Psoas muscle (tissue), 7 donors: ENCODE measurements at regions not wholly inside any gene's neighbourhood (a gene's known extent, or its start where the extent isn't known, plus 50 kb on each side); places are given as distances from the start of the nearest gene placed in this dataset.

ENCODE experiments used
- ATAC-seq, 4 donors: fragments of 200-7000 bp; cut with Tn5 transposase; one replicate each; pipeline ENCODE4 v1.9.1; 2020; ENCODE audit warnings: moderate library complexity in 3 of 4, mild to moderate bottlenecking in 2 of 4
- DNase-seq, 2 donors: peaks; one replicate each; pipeline ENCODE4 v3.0.0-alpha.2; 2020
- H3K27ac ChIP-seq: fragments of 200-600 bp; one replicate; pipeline ENCODE4 v1.8.0; 2022
- H3K27me3 ChIP-seq, 3 donors: fragments of 200-600 bp in 1 of 3; one replicate each; pipeline versions ENCODE4 v1.6.1 to v1.8.0; 2013 to 2022; ENCODE audit warnings: low read length in 2 of 3, mild to moderate bottlenecking in 2 of 3, moderate library complexity in 1 of 3; ENCODE audit not compliant: insufficient read depth in 3 of 3
- H3K36me3 ChIP-seq, 2 donors: fragments of 200-600 bp in 1 of 2; one replicate each; pipeline versions ENCODE4 v1.6.1 to v1.8.0; 2013 to 2022; ENCODE audit warnings: low read depth in 1 of 2, mild to moderate bottlenecking in 1 of 2, moderate library complexity in 1 of 2; ENCODE audit not compliant: insufficient read depth in 1 of 2
- H3K4me1 ChIP-seq: fragments of 200-600 bp; one replicate; pipeline ENCODE4 v1.8.0; 2022
- H3K4me3 ChIP-seq: fragments of 200-600 bp; one replicate; pipeline ENCODE4 v1.8.0; 2022; ENCODE audit warnings: mild to moderate bottlenecking
- H3K9me3 ChIP-seq: fragments of 200-600 bp; one replicate; pipeline ENCODE4 v1.8.0; 2022
- WGBS, 3 donors: extraction: QIAGEN DNeasy Blood & Tissue Kit; methylation state at CpG; one replicate each; pipeline versions ENCODE4 v1.1.6 to v1.1.7; 2013; 5-methylcytosine and 5-hydroxymethylcytosine counted together
- intact Hi-C, 2 donors: fragments of 100-400 bp; cut with DNase I; formaldehyde crosslinking; loops; one replicate each; pipeline versions ENCODE4 v1.11.0 to v1.14.2; 2022
- TF ChIP-seq, protein P1 (sequence below): fragments of 200-600 bp; IDR thresholded peaks from one replicate; pipeline ENCODE4 v1.8.0; 2022; ENCODE audit warnings: antibody characterized with exemption
- donor health status: healthy with polysubstance abuse.
- donor health status: DM: no; HTN: no; CAD: no; lungs with moderate emphysema.
- donor health status: Bipolar disorder and iron deficiency.
- donor health status: healthy.
- donor health status: DM: yes; HTN: yes; CAD: no.
- donor health status: DM: no; HTN: no; CAD: no.
- donor health status: DM: yes; HTN: yes; CAD: no.

DNA sequence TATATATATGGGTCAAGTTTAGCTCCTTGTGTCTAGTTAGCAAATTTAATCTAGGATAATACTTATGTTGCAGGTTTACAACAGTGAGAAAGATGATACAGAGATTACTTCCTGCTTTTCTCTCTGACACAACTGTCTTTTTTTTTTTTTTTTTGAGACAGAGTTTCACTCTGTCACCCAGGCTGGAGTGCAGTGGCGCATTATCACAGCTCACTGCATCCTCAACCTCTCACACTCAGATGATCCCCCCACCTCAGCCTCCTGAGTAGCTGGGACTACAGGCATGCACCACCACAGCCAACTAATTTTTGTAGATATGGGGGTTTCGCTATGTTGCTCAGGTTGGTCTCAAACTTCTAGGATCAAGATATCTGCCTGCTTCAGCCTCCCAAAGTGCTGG lies 706.9 kb upstream of the SOX9 start:
- no peak overlapping the region for H3K27ac ChIP-seq
- H3K36me3 ChIP-seq: no peaks in the 10 kb centered on the region
- TF ChIP-seq, protein P1, sequence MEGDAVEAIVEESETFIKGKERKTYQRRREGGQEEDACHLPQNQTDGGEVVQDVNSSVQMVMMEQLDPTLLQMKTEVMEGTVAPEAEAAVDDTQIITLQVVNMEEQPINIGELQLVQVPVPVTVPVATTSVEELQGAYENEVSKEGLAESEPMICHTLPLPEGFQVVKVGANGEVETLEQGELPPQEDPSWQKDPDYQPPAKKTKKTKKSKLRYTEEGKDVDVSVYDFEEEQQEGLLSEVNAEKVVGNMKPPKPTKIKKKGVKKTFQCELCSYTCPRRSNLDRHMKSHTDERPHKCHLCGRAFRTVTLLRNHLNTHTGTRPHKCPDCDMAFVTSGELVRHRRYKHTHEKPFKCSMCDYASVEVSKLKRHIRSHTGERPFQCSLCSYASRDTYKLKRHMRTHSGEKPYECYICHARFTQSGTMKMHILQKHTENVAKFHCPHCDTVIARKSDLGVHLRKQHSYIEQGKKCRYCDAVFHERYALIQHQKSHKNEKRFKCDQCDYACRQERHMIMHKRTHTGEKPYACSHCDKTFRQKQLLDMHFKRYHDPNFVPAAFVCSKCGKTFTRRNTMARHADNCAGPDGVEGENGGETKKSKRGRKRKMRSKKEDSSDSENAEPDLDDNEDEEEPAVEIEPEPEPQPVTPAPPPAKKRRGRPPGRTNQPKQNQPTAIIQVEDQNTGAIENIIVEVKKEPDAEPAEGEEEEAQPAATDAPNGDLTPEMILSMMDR: no peak
- no peak overlapping the region for H3K4me3 ChIP-seq
- DNase-seq (no peak), ATAC-seq (no peak)
- no peaks in the 10 kb centered on the region for H3K4me1 ChIP-seq
- H3K27me3 ChIP-seq: no peaks in the 10 kb centered on the region
- no peaks in the 10 kb centered on the region for H3K9me3 ChIP-seq
- intact Hi-C loops: no loop called here
- 90 to 93% (median 91%) methylated on average over 2 of the region's 2 CpGs for WGBS, 3 donors

DNA sequence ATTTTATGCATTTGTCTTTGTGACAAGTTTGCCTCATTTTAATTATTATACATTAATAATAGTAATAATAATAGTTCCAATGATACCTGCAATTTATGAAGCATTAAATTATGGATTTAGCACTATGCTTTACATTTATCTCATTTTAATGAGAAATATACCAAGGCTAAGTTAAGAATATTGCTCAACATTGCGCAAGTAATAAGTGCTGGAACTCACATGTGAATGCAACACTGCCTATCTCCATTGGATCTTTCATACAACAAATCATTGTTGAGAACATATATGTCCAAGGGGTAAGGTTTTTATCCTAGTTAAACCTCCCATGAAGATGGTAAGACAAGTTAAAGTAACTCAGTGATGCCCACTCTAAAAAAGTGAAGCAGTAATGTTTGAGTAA lies 703.7 kb upstream of the SOX9 start:
- H3K9me3 ChIP-seq: no peaks in the 10 kb centered on the region
- TF ChIP-seq, protein P1: no peak
- ATAC-seq: no peak
- H3K36me3 ChIP-seq: no peaks in the 10 kb centered on the region
- no peaks in the 10 kb centered on the region for H3K4me1 ChIP-seq
- H3K27ac ChIP-seq: no peak overlapping the region
- 92 to 96% (median 95%) methylated on average over 1 of the region's 1 CpG for WGBS, 3 donors
- DNase-seq: no peak
- intact Hi-C loops: no loop called here
- H3K27me3 ChIP-seq: no peaks in the 10 kb centered on the region
- H3K4me3 ChIP-seq: no peak overlapping the region

DNA sequence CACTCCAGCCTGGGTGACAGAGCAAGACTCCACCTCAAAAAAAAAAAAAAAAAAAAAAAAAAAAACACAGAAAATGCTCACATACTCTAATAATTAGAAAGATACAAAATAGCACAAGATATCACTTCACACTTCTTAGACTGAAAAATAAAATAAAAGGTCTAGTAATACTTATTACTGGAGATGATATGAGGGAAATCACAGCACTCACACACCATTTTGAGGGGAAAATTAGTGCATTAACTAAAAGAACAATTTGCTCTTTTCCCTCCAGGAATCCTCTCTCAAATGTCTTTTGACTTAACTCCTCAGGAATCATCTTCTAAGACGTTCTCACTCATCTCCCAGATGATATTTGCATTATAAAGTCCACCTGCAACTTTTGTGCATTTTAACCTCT lies 697.9 kb upstream of the SOX9 start:
- Histone ChIP-seq H3K36me3 (no peaks in the 10 kb centered on the region), H3K9me3 (peaks cover 5% of the 10 kb centered on the region), H3K27me3 (no peaks in the 10 kb centered on the region), H3K27ac (no peak overlapping the region), H3K4me1 (no peaks in the 10 kb centered on the region), H3K4me3 (no peak overlapping the region)
- no peak for ATAC-seq
- TF ChIP-seq, protein P1: no peak
- intact Hi-C loops: no loop called here
- no peak for DNase-seq
- 55 to 70% (median 67%) methylated on average over 1 of the region's 1 CpG for WGBS, 3 donors

DNA sequence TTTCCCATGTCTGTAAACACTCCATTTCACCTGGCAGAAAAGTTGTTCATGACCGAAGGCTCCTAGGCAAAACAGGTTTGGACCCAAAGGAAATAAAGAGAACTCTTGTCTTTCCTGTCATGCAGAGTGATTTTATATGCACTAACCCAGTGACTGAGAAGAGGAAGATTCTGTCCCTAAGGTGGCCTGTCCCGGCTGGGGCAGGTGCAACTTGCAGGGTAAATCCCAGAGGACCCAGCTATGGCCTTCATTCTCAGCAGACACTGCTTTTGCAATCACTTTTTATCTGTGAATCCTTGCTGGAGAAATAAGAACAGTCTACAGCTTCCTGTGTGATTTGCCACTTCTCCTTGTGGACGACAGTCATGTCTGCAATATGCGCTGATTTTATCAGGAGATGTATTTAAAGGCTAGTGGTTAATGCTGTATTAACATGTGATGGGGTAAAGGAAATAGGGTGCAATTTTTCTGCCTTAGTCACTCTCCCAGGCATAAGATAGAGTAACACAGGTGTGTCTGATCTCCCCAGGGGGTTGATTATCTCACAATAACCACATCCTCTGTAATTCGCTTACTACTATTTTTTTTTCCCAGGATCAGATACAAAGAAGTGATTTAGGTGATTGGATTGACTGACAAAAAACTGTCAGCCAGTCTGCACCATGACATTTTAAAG lies 696.8 kb upstream of the SOX9 start:
- H3K4me3 ChIP-seq: no peak overlapping the region
- H3K9me3 ChIP-seq: peaks cover 6% of the 10 kb centered on the region
- intact Hi-C loops: no loop called here
- 72 to 77% (median 73%) methylated on average over 5 of the region's 5 CpGs for WGBS, 3 donors
- no peaks in the 10 kb centered on the region for H3K36me3 ChIP-seq
- no peak for ATAC-seq
- H3K27me3 ChIP-seq: no peaks in the 10 kb centered on the region
- DNase-seq: no peak
- TF ChIP-seq, protein P1: no peak
- H3K4me1 ChIP-seq: no peaks in the 10 kb centered on the region
- no peak overlapping the region for H3K27ac ChIP-seq

DNA sequence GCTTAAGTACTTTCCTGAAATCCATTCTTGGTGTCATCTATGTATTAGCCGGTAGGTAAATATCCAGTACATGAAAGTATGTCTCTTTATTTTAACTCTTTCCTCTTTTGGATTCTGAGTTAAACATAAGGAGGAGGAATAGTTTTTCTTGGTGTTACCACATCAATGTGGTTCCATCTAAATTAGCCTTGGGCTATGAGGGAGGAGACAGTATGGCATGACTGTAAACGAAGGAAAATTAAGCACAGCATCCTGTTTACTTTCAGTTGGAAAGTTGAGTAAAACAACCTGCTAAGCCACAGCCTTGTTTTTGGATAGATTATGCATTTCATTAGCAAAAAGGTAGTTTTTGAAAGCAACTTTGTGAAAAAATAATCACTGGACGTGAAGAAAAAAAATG lies 693.0 kb upstream of the SOX9 start:
- peaks cover 9% of the 10 kb centered on the region for H3K9me3 ChIP-seq
- H3K4me1 ChIP-seq: no peaks in the 10 kb centered on the region
- TF ChIP-seq, protein P1: no peak
- no peak for DNase-seq
- WGBS, 3 donors: 79 to 88% (median 82%) methylated on average over 3 of the region's 3 CpGs
- H3K27me3 ChIP-seq: no peaks in the 10 kb centered on the region
- no peak overlapping the region for H3K4me3 ChIP-seq
- H3K36me3 ChIP-seq: no peaks in the 10 kb centered on the region
- intact Hi-C loops: no loop called here
- ATAC-seq: no peak
- no peak overlapping the region for H3K27ac ChIP-seq
